Keratinocyte (primary cell): ENCODE measurements at regions not wholly inside any gene's neighbourhood (a gene's known extent, or its start where the extent isn't known, plus 50 kb on each side); places are given as distances from the start of the nearest gene placed in this dataset.

Source experiments
- DNase-seq: peaks from one replicate; pipeline ENCODE4 v3.0.0-alpha.2; 2011; ENCODE audit warnings: low read depth, missing footprints, low spot score
- FAIRE-seq: peaks from 2 replicates; lab custom pipeline; 2011; peaks lifted over from hg19 to GRCh38; lab: Jason Lieb, UNC
- H2AFZ ChIP-seq: 2 replicates; pipeline ENCODE4 v1.6.0; 2012; ENCODE audit warnings: low read length, control low read depth, inconsistent platforms; ENCODE audit not compliant: control insufficient read depth
- H3K27ac ChIP-seq: 2 replicates; pipeline ENCODE4 v1.5.1; 2011; ENCODE audit warnings: low read length; ENCODE audit not compliant: control insufficient read depth, insufficient read depth
- H3K27me3 ChIP-seq: 3 replicates; pipeline ENCODE4 v1.6.0; 2011; ENCODE audit warnings: low read length; ENCODE audit not compliant: control insufficient read depth, insufficient read depth; ENCODE audit errors: extremely low read depth
- H3K36me3 ChIP-seq, 2 experiments: 2 replicates in 1 of 2; 3 replicates in 1 of 2; pipeline ENCODE4 v1.5.1; 2011; ENCODE audit warnings: low read length in 2 of 2, mild to moderate bottlenecking in 1 of 2; ENCODE audit not compliant: control insufficient read depth in 2 of 2, insufficient read depth in 2 of 2; ENCODE audit errors: extremely low read depth in 1 of 2
- H3K4me1 ChIP-seq: 3 replicates; pipeline ENCODE4 v1.5.1; 2011; ENCODE audit warnings: low read length; ENCODE audit not compliant: control insufficient read depth, insufficient read depth; ENCODE audit errors: extremely low read depth
- H3K4me2 ChIP-seq: 3 replicates; pipeline ENCODE4 v1.6.0; 2011; ENCODE audit warnings: low read depth, low read length; ENCODE audit not compliant: control insufficient read depth, insufficient read depth; ENCODE audit errors: extremely low read depth
- H3K4me3 ChIP-seq, 3 experiments: fragments of 200-600 bp in 1 of 3; sonication (generic) in 1 of 3; 2 replicates in 2 of 3; 3 replicates in 1 of 3; pipeline ENCODE4 v1.5.1; 2011 to 2016; ENCODE audit warnings: low read length in 3 of 3, mild to moderate bottlenecking in 3 of 3, control low read depth in 2 of 3, inconsistent platforms in 1 of 3, low read depth in 1 of 3, mixed read lengths in 1 of 3, mixed run types in 1 of 3, moderate library complexity in 1 of 3; ENCODE audit not compliant: control insufficient read depth in 2 of 3, insufficient read depth in 2 of 3; ENCODE audit errors: extremely low read depth in 1 of 3
- H3K79me2 ChIP-seq: 2 replicates; pipeline ENCODE4 v1.6.0; 2012; ENCODE audit warnings: low read length; ENCODE audit not compliant: control insufficient read depth, insufficient read depth
- H3K9ac ChIP-seq: 3 replicates; pipeline ENCODE4 v1.6.0; 2011; ENCODE audit warnings: low read length; ENCODE audit not compliant: control insufficient read depth, insufficient read depth; ENCODE audit errors: extremely low read depth
- H3K9me1 ChIP-seq: 3 replicates; pipeline ENCODE4 v1.6.0; 2011; ENCODE audit warnings: low read length; ENCODE audit not compliant: control insufficient read depth, insufficient read depth; ENCODE audit errors: extremely low read depth
- H3K9me3 ChIP-seq: 2 replicates; pipeline ENCODE4 v1.5.1; 2012; ENCODE audit warnings: low read depth, low read length; ENCODE audit not compliant: control insufficient read depth
- H4K20me1 ChIP-seq: 3 replicates; pipeline ENCODE4 v1.6.0; 2011; ENCODE audit warnings: low read length; ENCODE audit not compliant: control insufficient read depth, insufficient read depth; ENCODE audit errors: extremely low read depth
- CTCF ChIP-seq, 3 experiments: IDR thresholded peaks in 1 of 3; conservative IDR thresholded peaks in 1 of 3; optimal IDR thresholded peaks in 1 of 3; 2 replicates in 2 of 3; 3 replicates in 1 of 3; pipeline versions ENCODE3 to v1.5.1; 2011; ENCODE audit warnings: low read length in 3 of 3, mild to moderate bottlenecking in 3 of 3, moderate library complexity in 2 of 3, control low read depth in 1 of 3, inconsistent platforms in 1 of 3; ENCODE audit not compliant: insufficient read depth in 2 of 3; ENCODE audit errors: extremely low read depth in 1 of 3
- EZH2 ChIP-seq: IDR thresholded peaks from one replicate; pipeline ENCODE4 v1.6.1; 2012; ENCODE audit warnings: inconsistent platforms, mild to moderate bottlenecking, low read length, moderate library complexity
- dilution Hi-C: fragments of 300-500 bp; cut with MboI; formaldehyde crosslinking; loops from one replicate; pipeline ENCODE4 v1.7.0; 2020; ENCODE audit warnings: low sequenced_read_pairs; ENCODE audit not compliant: extremely low pct_ligation_motif_present

DNA sequence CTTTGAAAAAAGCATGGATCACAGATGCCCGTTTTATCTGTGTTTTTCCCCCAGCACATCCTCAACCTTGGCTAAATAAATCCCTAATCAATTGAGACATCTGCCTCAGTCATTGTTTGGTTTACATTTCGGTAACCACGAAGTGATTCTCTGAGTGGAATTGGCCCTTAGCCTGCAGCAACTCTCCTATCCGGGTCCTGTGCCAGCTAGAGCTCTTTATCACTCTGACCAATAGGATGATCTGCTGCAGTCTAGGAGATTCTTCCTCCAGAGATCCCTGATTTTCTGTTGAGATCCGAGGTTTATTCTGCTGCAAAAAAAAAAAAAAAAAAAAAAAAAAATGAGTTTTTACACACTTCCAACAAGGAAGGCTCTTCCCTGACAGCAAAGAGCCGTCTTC is 137.3 kb downstream of the KCNA4 start:
- H3K4me2 ChIP-seq: no peak overlapping the region
- DNase-seq: no peak
- no peak overlapping the region for H2AFZ ChIP-seq
- no peaks in the 10 kb centered on the region for H3K9me3 ChIP-seq
- no peaks in the 10 kb centered on the region for H3K79me2 ChIP-seq
- no peak overlapping the region for H3K4me3 ChIP-seq
- H4K20me1 ChIP-seq: no peaks in the 10 kb centered on the region
- H3K27me3 ChIP-seq: no peaks in the 10 kb centered on the region
- no peak overlapping the region for H3K27ac ChIP-seq
- FAIRE-seq: no peak
- H3K9ac ChIP-seq: no peak overlapping the region
- TF ChIP-seq EZH2: no peak
- no peak for TF ChIP-seq CTCF (optimal IDR thresholded peaks at IDR 0.05 in 1 of 3, IDR thresholded peaks at IDR 0.05 in 1 of 3, conservative IDR thresholded peaks at IDR 0.05 in 1 of 3; ENCODE audit: extremely low read depth in 1 of 3, insufficient read depth in 2 of 3, low read length in 3 of 3)
- H3K9me1 ChIP-seq: no peaks in the 10 kb centered on the region
- H3K36me3 ChIP-seq: no peaks in the 10 kb centered on the region
- H3K4me1 ChIP-seq: no peaks in the 10 kb centered on the region
- dilution Hi-C loops: no loop called here

GRCh38 chr11:29876192-29876591 is 140.6 kb downstream of the KCNA4 start:
- no peak for TF ChIP-seq EZH2
- TF ChIP-seq CTCF (optimal IDR thresholded peaks at IDR 0.05 in 1 of 3, IDR thresholded peaks at IDR 0.05 in 1 of 3, conservative IDR thresholded peaks at IDR 0.05 in 1 of 3; ENCODE audit: extremely low read depth in 1 of 3, insufficient read depth in 2 of 3, low read length in 3 of 3): no peak
- Histone ChIP-seq H3K79me2 (no peaks in the 10 kb centered on the region), H3K9me1 (no peaks in the 10 kb centered on the region), H3K4me3 (no peak overlapping the region), H2AFZ (no peak overlapping the region), H3K27ac (no peak overlapping the region), H3K27me3 (no peaks in the 10 kb centered on the region), H4K20me1 (no peaks in the 10 kb centered on the region), H3K36me3 (no peaks in the 10 kb centered on the region), H3K4me1 (no peaks in the 10 kb centered on the region), H3K9me3 (no peaks in the 10 kb centered on the region), H3K4me2 (no peak overlapping the region), H3K9ac (no peak overlapping the region)
- dilution Hi-C loops: no loop called here
- no peak for DNase-seq
- FAIRE-seq: no peak
